ENCODE measurements at regions not wholly inside any gene's neighbourhood (a gene's known extent, or its start where the extent isn't known, plus 50 kb on each side); places are given as distances from the start of the nearest gene placed in this dataset.
A peak's percentile ranks its signal among the peaks of the same experiment; 100 is the strongest.

DNA sequence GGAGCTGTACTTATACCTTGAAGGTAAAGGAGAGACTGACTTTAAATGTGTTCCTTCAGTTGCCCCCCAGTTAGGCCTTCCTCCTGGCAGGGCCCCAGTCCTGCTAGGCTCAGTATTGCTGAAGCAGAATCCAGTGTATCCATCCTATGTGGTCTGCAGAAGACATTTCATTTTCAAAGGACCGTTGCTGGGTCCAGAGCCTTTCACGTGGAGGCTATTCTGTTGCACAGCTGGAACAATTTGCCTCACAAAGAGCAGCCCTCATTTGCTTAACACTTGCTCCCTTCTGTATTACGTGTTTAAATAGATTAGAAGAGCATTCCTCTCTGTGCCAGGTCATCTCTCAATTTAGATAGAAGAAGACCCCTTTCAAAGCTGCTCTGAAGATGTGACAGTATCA is 78.9 kb upstream of the CFAP20DC start:
- no peak overlapping the region for H3K4me3 Mint-ChIP-seq
- TF ChIP-seq, protein P1, sequence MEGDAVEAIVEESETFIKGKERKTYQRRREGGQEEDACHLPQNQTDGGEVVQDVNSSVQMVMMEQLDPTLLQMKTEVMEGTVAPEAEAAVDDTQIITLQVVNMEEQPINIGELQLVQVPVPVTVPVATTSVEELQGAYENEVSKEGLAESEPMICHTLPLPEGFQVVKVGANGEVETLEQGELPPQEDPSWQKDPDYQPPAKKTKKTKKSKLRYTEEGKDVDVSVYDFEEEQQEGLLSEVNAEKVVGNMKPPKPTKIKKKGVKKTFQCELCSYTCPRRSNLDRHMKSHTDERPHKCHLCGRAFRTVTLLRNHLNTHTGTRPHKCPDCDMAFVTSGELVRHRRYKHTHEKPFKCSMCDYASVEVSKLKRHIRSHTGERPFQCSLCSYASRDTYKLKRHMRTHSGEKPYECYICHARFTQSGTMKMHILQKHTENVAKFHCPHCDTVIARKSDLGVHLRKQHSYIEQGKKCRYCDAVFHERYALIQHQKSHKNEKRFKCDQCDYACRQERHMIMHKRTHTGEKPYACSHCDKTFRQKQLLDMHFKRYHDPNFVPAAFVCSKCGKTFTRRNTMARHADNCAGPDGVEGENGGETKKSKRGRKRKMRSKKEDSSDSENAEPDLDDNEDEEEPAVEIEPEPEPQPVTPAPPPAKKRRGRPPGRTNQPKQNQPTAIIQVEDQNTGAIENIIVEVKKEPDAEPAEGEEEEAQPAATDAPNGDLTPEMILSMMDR (conservative IDR thresholded peaks at IDR 0.05) = no peak
- DNase-seq = peak; percentile 81

DNA sequence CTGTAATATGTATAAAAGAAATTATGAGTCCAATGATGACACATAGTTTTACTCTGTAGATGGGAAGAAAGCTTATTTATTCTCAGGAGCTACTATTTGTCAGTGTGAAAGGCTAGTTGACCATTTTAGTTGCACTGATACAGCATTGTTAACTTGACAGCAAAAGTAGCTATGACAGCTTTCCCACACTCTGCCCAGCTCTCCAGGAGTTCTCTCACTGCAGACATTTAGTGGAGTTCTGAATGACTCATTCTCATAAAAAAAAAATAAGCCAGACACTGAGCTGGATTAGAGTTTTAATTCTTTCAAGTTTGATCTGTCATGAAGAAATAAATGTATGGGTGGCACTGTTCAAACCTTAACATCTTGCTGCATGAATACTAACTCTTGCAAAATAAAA is 77.2 kb upstream of the CFAP20DC start:
- TF ChIP-seq, protein P1 (conservative IDR thresholded peaks at IDR 0.05) = no peak
- Histone ChIP-seq H3K36me3 (ENCODE audit: control insufficient read depth, insufficient read depth, low read length) (no peaks in the 10 kb centered on the region), H3K27ac (ENCODE audit: low read depth, low read length) (peak overlapping the region; percentile 88), H3K27me3 (ENCODE audit: control insufficient read depth, insufficient read depth, low read length, poor library complexity, severe bottlenecking) (no peaks in the 10 kb centered on the region), H3K9ac (ENCODE audit: extremely low read depth, low read length, poor library complexity, severe bottlenecking) (no peak overlapping the region), H3K4me3 (ENCODE audit: low read length) (no peak overlapping the region), H3K4me1 (ENCODE audit: control insufficient read depth, insufficient read depth, low read length) (peaks cover 3% of the 10 kb centered on the region), H3K9me3 (ENCODE audit: control insufficient read depth, low read length) (no peaks in the 10 kb centered on the region)
- H3K9me3 Mint-ChIP-seq = peaks cover 3% of the 10 kb centered on the region
- no peaks in the 10 kb centered on the region for H3K27me3 Mint-ChIP-seq (ENCODE audit: insufficient read depth)
- H3K36me3 Mint-ChIP-seq (ENCODE audit: low read depth) = no peaks in the 10 kb centered on the region
- DNase-seq = no peak
- H3K27ac Mint-ChIP-seq = no peak overlapping the region
- peaks cover 12% of the 10 kb centered on the region for H3K4me1 Mint-ChIP-seq
- no peak overlapping the region for H3K4me3 Mint-ChIP-seq

More for the DNA sequence above, 78.9 kb upstream of the CFAP20DC start:
- Mint-ChIP-seq H3K36me3 (ENCODE audit: low read depth) (no peaks in the 10 kb centered on the region), H3K4me1 (peaks cover 12% of the 10 kb centered on the region), H3K27ac (no peak overlapping the region), H3K9me3 (peaks cover 2% of the 10 kb centered on the region), H3K27me3 (ENCODE audit: insufficient read depth) (no peaks in the 10 kb centered on the region)
- Histone ChIP-seq H3K36me3 (ENCODE audit: control insufficient read depth, insufficient read depth, low read length) (no peaks in the 10 kb centered on the region), H3K9ac (ENCODE audit: extremely low read depth, low read length, poor library complexity, severe bottlenecking) (no peak overlapping the region), H3K4me1 (ENCODE audit: control insufficient read depth, insufficient read depth, low read length) (peaks cover 3% of the 10 kb centered on the region), H3K27me3 (ENCODE audit: control insufficient read depth, insufficient read depth, low read length, poor library complexity, severe bottlenecking) (no peaks in the 10 kb centered on the region), H3K4me3 (ENCODE audit: low read length) (no peak overlapping the region), H3K9me3 (ENCODE audit: control insufficient read depth, low read length) (no peaks in the 10 kb centered on the region), H3K27ac (ENCODE audit: low read depth, low read length) (peak overlapping the region; percentile 25)
- WGBS, 2 experiments (ENCODE audit: insufficient coverage in 1 of 2, insufficient read length in 1 of 2) = 15 to 27% methylated on average over 3 of the region's 3 CpGs

DNA sequence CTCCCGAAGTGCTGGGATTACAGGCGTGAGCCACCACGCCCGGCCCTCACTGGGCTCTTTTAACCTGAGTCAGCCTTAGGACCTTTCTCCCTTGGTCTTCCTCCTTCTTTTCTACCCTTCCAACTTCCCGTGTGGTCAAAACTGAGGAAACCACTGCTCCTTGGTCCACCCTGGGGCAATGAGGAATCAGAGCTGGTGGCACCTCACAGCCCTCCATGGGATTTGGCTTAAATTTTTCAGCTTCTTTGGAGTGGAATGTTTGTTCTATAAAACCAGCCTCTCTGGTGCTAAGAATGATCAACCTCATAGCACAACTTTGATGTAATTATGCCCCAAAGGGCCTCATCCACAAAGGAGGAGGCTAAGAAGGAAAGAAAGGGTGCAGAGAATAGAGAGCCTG is 76.6 kb upstream of the CFAP20DC start:
- TF ChIP-seq, protein P1 (conservative IDR thresholded peaks at IDR 0.05) = no peak
- Histone ChIP-seq H3K4me1 (ENCODE audit: control insufficient read depth, insufficient read depth, low read length) (peaks cover 3% of the 10 kb centered on the region), H3K4me3 (ENCODE audit: low read length) (no peak overlapping the region), H3K36me3 (ENCODE audit: control insufficient read depth, insufficient read depth, low read length) (no peaks in the 10 kb centered on the region), H3K27me3 (ENCODE audit: control insufficient read depth, insufficient read depth, low read length, poor library complexity, severe bottlenecking) (no peaks in the 10 kb centered on the region), H3K9ac (ENCODE audit: extremely low read depth, low read length, poor library complexity, severe bottlenecking) (no peak overlapping the region), H3K9me3 (ENCODE audit: control insufficient read depth, low read length) (no peaks in the 10 kb centered on the region), H3K27ac (ENCODE audit: low read depth, low read length) (peak overlapping the region; percentile 88)
- Mint-ChIP-seq H3K36me3 (ENCODE audit: low read depth) (no peaks in the 10 kb centered on the region), H3K4me1 (peaks cover 12% of the 10 kb centered on the region), H3K4me3 (no peak overlapping the region), H3K9me3 (peaks cover 7% of the 10 kb centered on the region), H3K27me3 (ENCODE audit: insufficient read depth) (no peaks in the 10 kb centered on the region), H3K27ac (no peak overlapping the region)
- no peak for DNase-seq
- 94 to 100% methylated on average over 4 to 5 of the region's 5 CpGs for WGBS, 2 experiments (ENCODE audit: insufficient coverage in 1 of 2, insufficient read length in 1 of 2)

Measured in endodermal cell (in vitro differentiated cells).